ENCODE measurements at regions not wholly inside any gene's neighbourhood (a gene's known extent, or its start where the extent isn't known, plus 50 kb on each side); places are given as distances from the start of the nearest gene placed in this dataset.

DNA sequence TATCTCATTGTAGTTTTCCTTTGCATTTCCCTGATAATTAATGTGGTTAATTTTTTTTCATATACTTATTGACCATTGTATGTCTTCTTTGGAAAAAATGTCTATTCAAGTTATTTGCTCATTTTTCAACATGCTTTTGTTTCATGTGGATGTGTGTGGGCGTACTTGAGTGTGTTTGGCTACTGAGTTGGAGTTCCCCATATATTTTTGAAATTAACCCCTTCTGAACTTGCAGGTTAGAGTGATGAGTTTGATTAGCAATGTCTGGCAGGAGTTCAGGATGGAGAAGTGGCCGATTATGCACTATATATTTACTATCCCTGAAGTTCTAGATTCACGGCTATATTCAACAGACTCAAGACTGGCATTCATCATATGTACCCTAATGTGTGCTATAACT lies 250.4 kb upstream of the TTC14 start:
- peaks cover 0 to 19% (median 5%) of the 10 kb centered on the region in 6 donors for H3K9me3 Mint-ChIP-seq
- no peaks in the 10 kb centered on the region for H3K36me3 Mint-ChIP-seq
- no peak for DNase-seq
- H3K27me3 Mint-ChIP-seq (ENCODE audit: low read depth in 3 of 3): peaks cover 0 to 2% (median 0%) of the 10 kb centered on the region in 3 donors
- H3K27ac Mint-ChIP-seq: no peak overlapping the region
- no peaks in the 10 kb centered on the region for H3K4me1 Mint-ChIP-seq
- no peak overlapping the region for H3K4me3 Mint-ChIP-seq

DNA sequence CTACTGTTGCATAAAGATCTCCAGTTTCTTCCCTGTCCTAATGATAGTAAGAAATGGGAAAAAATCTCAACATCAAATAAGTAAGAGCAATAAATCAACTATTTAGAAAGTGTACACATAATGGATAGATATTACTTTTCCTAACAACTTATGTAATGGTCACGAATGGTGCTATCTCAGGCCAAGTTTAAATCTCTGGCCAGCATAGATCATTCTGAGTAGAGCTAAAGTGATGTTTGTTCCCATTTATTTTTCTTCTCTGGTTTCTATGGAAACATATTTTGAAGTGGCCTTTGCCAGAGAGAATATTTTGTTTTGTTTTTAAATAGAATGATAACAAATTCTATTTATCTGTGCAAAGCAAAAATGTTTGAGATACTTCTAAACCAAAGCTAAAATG lies 249.7 kb upstream of the TTC14 start:
- DNase-seq: no peak
- Mint-ChIP-seq H3K27me3 (ENCODE audit: low read depth in 3 of 3) (peaks cover 0 to 2% (median 0%) of the 10 kb centered on the region in 3 donors), H3K27ac (no peak overlapping the region)

DNA sequence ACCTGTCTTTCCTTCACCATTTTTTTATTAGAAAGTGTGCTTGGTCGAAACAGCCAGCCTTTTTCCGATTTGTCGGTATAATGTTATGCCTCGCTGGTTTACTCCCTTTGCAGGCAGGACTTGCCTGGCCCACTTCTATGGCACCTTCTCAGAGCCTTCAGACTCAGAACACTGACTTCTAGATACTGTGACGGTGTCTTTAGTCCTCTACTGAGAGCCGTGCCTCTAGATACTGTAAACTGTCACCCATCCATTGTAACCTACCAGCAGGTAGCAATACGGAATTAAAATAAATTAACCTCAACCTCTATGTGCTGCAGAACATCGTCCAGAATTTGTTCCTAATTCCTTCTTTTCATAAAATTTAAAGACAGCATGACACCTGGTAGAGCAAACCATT lies 247.7 kb upstream of the TTC14 start:
- no peak overlapping the region for H3K4me3 Mint-ChIP-seq
- H3K36me3 Mint-ChIP-seq: no peaks in the 10 kb centered on the region
- no peak for DNase-seq
- peaks cover 0 to 22% (median 5%) of the 10 kb centered on the region in 6 donors for H3K9me3 Mint-ChIP-seq
- no peaks in the 10 kb centered on the region for H3K4me1 Mint-ChIP-seq
- peaks cover 0 to 2% (median 0%) of the 10 kb centered on the region in 3 donors for H3K27me3 Mint-ChIP-seq (ENCODE audit: low read depth in 3 of 3)
- no peak overlapping the region for H3K27ac Mint-ChIP-seq

More for the DNA sequence above, 249.7 kb upstream of the TTC14 start:
- peaks cover 0 to 20% (median 4%) of the 10 kb centered on the region in 6 donors for H3K9me3 Mint-ChIP-seq
- no peak overlapping the region for H3K4me3 Mint-ChIP-seq
- H3K36me3 Mint-ChIP-seq: no peaks in the 10 kb centered on the region
- no peaks in the 10 kb centered on the region for H3K4me1 Mint-ChIP-seq

DNA sequence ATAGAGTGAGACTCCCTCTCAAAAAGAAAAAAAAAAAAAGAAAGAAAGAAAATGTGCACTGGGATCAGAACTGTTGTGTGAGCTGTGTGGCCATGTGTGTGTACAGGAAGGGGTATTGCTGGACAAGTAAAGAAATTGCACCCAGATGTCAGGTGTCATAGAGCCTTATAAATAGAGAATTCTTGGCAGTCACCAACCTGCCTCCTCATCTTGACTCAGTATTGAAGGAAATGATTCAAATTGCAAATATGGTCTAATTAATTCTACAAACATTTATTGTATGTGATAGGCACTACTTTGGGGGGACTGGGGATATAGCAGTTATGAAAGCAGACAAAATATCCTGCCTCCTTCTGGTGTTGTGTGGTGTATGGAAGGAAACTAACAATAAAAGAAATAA lies 243.8 kb upstream of the TTC14 start:
- H3K9me3 Mint-ChIP-seq: peaks cover 0 to 29% (median 4%) of the 10 kb centered on the region in 6 donors
- no peaks in the 10 kb centered on the region for H3K36me3 Mint-ChIP-seq
- no peak overlapping the region for H3K27ac Mint-ChIP-seq

DNA sequence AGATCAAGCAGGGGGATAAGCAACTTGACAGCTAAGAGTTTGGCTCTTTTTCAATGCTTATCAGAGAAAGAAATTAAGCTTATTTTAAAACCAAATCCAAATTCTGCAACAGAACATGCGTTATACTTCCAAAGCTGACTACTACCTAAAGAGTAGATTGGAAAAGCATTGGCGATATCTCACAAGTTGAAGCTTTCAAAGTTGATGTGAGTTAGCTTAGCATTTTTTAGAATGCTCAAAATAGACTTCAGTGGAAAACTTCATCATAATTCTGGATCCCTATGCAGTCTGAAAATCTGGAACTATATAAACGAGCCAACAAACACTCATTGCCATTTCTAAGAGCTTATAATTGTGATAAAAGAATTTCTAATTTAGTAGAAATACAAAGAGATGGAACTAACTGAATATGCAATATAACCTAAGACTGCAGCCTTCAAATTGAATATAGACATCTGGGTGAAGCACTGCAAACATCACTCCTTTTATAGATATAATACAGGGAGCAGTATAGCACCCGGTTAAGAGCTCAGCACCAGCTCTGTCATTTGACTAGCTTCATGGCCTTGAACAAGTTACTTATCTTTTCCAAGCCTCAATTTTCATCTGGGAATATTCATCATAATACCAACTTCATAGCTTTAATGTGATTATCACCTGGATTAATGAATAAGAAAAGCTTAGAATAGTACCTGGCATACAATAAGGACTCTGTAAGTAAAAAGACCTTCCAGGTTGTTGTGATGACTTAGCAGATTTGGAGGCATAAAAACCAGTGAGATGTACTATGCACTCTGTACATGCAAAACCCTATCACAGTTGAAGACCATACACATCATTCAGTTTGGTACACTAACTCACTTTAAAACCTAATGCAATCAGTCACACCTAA lies 242.7 kb upstream of the TTC14 start:
- no peak overlapping the region for H3K27ac Mint-ChIP-seq
- peaks cover 0 to 32% (median 4%) of the 10 kb centered on the region in 6 donors for H3K9me3 Mint-ChIP-seq
- H3K4me3 Mint-ChIP-seq: no peak overlapping the region
- no peaks in the 10 kb centered on the region for H3K4me1 Mint-ChIP-seq
- DNase-seq: no peak
- no peaks in the 10 kb centered on the region for H3K27me3 Mint-ChIP-seq (ENCODE audit: low read depth in 3 of 3)
- H3K36me3 Mint-ChIP-seq: no peaks in the 10 kb centered on the region

More for the DNA sequence above, 243.8 kb upstream of the TTC14 start:
- H3K27me3 Mint-ChIP-seq (ENCODE audit: low read depth in 3 of 3): peaks cover 0 to 2% (median 0%) of the 10 kb centered on the region in 3 donors
- no peaks in the 10 kb centered on the region for H3K4me1 Mint-ChIP-seq
- no peak overlapping the region for H3K4me3 Mint-ChIP-seq
- no peak for DNase-seq

DNA sequence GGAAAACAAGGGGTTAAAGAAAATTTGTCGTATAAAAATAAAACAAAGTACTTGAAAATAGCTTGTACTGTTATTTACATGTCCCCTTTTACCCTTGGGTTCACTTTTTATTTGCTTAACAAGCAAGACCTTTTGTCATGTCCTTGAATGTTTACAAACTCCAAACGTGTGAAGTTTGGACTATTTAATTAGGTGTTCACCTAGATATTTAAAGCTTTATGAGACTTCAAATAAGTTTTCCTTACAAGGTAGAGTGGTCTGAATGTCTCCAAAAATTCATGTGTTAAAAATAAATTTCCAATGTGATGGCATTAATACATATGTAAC lies 242.0 kb upstream of the TTC14 start:
- Mint-ChIP-seq H3K4me3 (no peak overlapping the region), H3K9me3 (peaks cover 0 to 35% (median 4%) of the 10 kb centered on the region in 6 donors)

DNA sequence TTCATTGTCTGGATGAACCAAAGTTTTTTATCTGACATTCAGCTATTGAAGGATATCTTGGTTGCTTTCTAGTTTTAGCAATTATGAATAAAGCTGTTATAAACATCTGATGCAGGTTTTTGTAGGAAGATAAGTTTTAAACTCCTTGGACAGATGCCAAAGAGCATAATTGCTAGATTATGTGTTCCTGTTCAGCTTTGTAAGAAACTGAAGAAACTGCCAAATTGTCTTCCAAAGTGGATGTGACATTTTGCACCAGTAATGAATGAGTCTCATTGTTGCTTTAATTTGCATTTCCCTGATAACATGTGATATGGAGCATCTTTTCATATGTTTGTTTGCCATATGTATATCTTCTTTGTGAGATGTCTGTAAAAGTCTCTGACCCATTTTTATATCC lies 239.9 kb upstream of the TTC14 start:
- Mint-ChIP-seq H3K4me3 (no peak overlapping the region), H3K27ac (no peak overlapping the region), H3K4me1 (no peaks in the 10 kb centered on the region), H3K9me3 (peaks cover 4 to 38% (median 10%) of the 10 kb centered on the region in 6 donors), H3K27me3 (ENCODE audit: low read depth in 3 of 3) (no peaks in the 10 kb centered on the region), H3K36me3 (no peaks in the 10 kb centered on the region)
- no peak for DNase-seq

More for the DNA sequence above, 242.0 kb upstream of the TTC14 start:
- Mint-ChIP-seq H3K4me1 (no peaks in the 10 kb centered on the region), H3K36me3 (no peaks in the 10 kb centered on the region), H3K27ac (no peak overlapping the region), H3K27me3 (ENCODE audit: low read depth in 3 of 3) (no peaks in the 10 kb centered on the region)
- no peak for DNase-seq

DNA sequence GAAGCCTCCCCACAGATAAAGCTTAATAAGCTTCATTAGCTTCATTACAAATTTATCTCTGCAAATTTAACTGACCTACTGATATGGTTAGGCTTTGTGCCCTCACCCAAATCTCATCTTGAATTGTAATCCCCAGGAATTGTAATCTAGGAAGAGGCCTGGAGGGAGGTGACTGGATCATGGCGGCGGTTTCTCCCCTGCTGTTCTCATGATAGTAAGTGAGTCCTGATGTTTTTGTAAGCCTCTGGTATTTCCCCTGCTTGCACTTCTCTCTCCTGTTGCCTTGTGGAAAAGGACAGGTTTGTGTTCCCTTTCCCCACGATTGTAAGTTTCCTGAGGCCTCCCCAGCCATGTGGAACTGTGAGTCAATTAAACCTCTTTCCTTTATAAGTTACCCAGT lies 226.1 kb upstream of the TTC14 start:
- Mint-ChIP-seq H3K4me1 (no peaks in the 10 kb centered on the region), H3K4me3 (no peak overlapping the region), H3K27ac (no peak overlapping the region), H3K27me3 (ENCODE audit: low read depth in 3 of 3) (no peaks in the 10 kb centered on the region), H3K9me3 (peaks cover 4 to 24% (median 12%) of the 10 kb centered on the region in 6 donors), H3K36me3 (peaks cover 0 to 5% (median 0%) of the 10 kb centered on the region in 3 donors)
- no peak for DNase-seq

DNA sequence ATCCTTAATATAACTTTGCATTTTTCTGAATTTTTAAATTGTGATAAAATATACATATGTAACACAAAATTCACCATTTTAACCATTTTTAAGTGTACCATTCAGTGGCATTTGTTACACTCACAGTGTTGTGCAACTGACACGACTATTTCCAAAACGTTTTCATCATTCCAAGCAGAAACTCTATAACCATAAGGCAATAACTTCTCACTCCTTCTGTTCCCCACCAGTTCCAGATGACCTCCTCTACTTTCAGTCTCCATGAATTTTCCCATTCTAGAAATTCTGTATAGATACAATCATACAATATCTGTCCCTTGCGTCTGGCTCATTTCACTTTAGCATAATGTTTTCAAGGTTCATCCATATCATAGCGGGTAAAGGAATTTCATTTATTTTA lies 223.5 kb upstream of the TTC14 start:
- Mint-ChIP-seq H3K4me3 (no peak overlapping the region), H3K27ac (no peak overlapping the region), H3K36me3 (peaks cover 0 to 5% (median 0%) of the 10 kb centered on the region in 3 donors), H3K4me1 (no peaks in the 10 kb centered on the region), H3K27me3 (ENCODE audit: low read depth in 3 of 3) (no peaks in the 10 kb centered on the region), H3K9me3 (peaks cover 0 to 20% (median 5%) of the 10 kb centered on the region in 6 donors)
- no peak for DNase-seq

DNA sequence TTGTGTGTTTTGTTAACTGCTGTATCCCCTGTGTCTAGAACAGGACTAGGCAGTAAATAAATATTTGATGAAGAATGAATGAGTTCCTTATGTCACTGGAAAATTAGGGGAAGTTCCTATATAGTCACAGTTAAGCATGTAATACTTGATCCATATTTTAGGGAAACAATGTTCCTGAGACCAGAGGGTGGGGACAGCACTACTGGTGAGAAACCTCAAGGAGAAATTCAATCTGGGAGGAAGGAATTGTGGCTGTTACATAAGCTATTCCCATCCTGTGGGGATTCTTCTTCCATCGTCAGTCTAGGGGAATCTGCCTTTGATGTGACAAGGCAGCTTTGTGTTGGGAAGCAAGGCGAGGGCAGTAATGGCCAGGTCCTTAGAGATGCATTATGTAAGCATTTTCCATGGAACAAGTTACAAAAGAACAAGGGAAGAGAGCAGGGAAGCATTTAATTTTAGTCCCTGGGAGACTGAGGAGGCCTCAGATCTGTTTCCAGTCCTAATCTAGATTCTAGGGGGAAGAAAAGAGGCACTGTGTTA lies 219.3 kb upstream of the TTC14 start:
- Mint-ChIP-seq H3K9me3 (peaks cover 0 to 16% (median 3%) of the 10 kb centered on the region in 6 donors), H3K27me3 (ENCODE audit: low read depth in 3 of 3) (peaks cover 0 to 2% (median 0%) of the 10 kb centered on the region in 3 donors), H3K36me3 (peaks cover 0 to 5% (median 0%) of the 10 kb centered on the region in 3 donors), H3K4me1 (no peaks in the 10 kb centered on the region), H3K4me3 (no peak overlapping the region), H3K27ac (no peak overlapping the region)
- no peak for DNase-seq

DNA sequence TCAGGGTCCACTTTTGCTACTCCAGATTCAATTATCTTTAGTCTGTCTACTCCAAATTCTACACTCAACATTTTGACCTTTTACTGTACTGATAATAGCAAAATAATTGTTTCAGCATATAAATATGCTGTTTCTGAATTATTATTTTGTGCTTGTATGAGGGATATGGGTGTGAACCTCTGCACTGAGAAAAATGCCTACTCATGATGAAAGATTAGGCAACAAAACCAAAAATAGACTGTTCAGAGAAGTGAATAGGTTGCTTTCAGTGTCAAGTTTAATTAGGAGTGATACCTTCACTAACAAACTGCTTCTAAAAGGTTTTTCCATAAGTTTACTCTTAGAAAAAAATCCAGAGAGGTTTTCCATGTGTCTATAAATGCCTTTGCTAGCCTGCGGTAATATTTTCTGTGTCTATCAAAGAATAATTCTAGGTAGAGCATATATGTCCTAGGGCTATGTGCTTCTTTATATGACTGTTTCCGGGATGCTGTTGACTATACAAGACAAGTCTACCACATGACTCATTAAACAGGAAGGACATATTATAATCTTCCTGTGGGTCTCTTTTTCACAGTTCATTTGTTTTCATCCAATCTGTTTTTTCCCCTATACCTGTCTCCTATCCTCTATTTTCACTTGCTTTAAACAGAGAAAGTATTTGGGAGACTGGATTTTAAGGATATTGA lies 218.5 kb upstream of the TTC14 start:
- H3K27me3 Mint-ChIP-seq (ENCODE audit: low read depth in 3 of 3): peaks cover 0 to 2% (median 0%) of the 10 kb centered on the region in 3 donors
- no peak overlapping the region for H3K4me3 Mint-ChIP-seq
- H3K27ac Mint-ChIP-seq: no peak overlapping the region
- DNase-seq: no peak
- peaks cover 0 to 5% (median 0%) of the 10 kb centered on the region in 3 donors for H3K36me3 Mint-ChIP-seq
- peaks cover 0 to 16% (median 3%) of the 10 kb centered on the region in 6 donors for H3K9me3 Mint-ChIP-seq
- no peaks in the 10 kb centered on the region for H3K4me1 Mint-ChIP-seq

DNA sequence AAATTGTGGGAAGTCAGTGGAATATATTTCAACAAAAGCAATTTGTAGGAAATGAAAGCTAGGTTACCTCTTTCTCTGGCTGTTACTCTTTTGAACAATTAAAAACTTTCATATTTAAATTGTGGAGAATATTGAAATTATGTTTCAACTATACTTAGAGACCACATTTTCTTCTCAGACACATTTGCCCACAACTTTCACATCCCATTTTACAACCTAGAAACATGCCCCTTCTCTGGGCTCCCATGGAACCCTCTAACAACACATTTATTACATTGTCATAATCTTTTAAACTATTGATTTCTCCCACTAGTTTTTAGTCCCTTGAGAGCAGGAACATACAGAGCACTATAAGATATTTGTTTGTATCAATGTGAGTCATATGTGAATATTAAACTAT lies 211.7 kb upstream of the TTC14 start:
- peaks cover 0 to 2% (median 0%) of the 10 kb centered on the region in 3 donors for H3K27me3 Mint-ChIP-seq (ENCODE audit: low read depth in 3 of 3)
- no peak overlapping the region for H3K27ac Mint-ChIP-seq
- no peaks in the 10 kb centered on the region for H3K36me3 Mint-ChIP-seq
- H3K4me3 Mint-ChIP-seq: no peak overlapping the region
- H3K9me3 Mint-ChIP-seq: peaks cover 4 to 11% (median 5%) of the 10 kb centered on the region in 6 donors
- no peaks in the 10 kb centered on the region for H3K4me1 Mint-ChIP-seq
- no peak for DNase-seq

DNA sequence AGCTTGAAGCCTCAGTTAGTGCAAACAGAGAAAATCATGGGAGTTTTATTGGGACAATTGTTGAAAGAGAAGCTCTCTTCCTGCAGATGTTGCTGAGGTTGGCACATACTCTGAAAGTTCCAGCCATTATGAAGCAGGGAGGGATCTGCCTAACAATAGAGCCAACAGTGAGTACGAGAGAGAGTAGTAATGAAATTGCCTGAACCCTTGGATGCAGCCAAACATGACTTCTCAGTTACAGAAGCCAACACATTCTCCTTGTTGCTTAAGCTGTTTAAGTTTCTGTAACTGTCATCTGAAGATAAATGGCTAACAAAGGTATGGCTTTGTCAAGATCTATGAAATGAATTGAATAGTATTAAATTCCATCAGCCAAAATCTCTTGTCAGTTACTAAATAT lies 211.0 kb upstream of the TTC14 start:
- peaks cover 4 to 16% (median 6%) of the 10 kb centered on the region in 6 donors for H3K9me3 Mint-ChIP-seq
- H3K27ac Mint-ChIP-seq: no peak overlapping the region
- no peak for DNase-seq
- peaks cover 0 to 2% (median 0%) of the 10 kb centered on the region in 3 donors for H3K27me3 Mint-ChIP-seq (ENCODE audit: low read depth in 3 of 3)
- H3K36me3 Mint-ChIP-seq: no peaks in the 10 kb centered on the region
- H3K4me1 Mint-ChIP-seq: no peaks in the 10 kb centered on the region
- H3K4me3 Mint-ChIP-seq: no peak overlapping the region

DNA sequence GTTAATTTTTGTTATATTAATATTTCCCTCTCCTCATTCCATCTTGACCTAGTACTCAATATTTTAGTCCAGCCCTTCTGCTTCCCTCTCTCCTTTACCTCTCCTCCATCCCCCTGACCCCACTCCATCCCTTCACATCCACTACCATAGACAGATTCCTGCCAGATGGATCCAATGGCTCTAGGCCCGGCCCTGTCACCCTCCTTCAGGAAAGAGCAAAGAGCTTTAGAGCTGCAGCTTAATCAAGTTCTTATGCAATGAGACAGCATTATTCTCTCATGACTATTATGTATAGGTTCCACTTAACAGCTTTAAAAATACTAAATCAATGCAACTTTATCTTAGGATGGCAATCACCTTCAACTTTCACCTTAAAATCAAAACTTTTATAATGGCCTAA lies 200.7 kb upstream of the TTC14 start:
- Mint-ChIP-seq H3K4me3 (no peak overlapping the region), H3K4me1 (no peaks in the 10 kb centered on the region), H3K27me3 (ENCODE audit: low read depth in 3 of 3) (peaks cover 0 to 2% (median 0%) of the 10 kb centered on the region in 3 donors), H3K36me3 (peaks cover 0 to 3% (median 0%) of the 10 kb centered on the region in 3 donors), H3K9me3 (peaks cover 4 to 17% (median 8%) of the 10 kb centered on the region in 6 donors), H3K27ac (no peak overlapping the region)
- no peak for DNase-seq
